ENCODE measurements at regions not wholly inside any gene's neighbourhood (a gene's known extent, or its start where the extent isn't known, plus 50 kb on each side); places are given as distances from the start of the nearest gene placed in this dataset.

DNA sequence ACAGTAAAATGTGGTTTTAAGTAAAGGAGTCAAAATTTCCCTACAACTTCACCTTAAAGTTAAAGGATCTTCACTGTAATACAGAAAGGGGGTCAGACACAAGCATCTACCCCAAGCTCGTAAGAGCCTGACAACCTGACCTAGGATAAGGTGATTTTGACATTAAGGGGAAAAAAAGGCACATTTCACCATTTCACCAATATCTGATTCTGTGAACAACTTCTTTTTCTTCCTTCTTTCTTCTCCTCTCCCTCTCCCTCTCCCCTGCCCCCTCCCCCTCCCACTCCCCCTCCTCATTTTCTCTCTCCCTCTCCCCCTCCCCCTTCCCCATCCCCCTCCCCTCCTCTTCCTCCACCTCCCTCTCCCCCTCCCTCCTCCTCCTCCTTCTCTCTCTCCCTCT is 796.7 kb upstream of the ARGLU1 start:
- no peak for ATAC-seq
- no peak for TF ChIP-seq POU6F1 (CRISPR knock-in tag; IDR thresholded peaks at IDR 0.05; ENCODE audit: borderline replicate concordance, low read depth)
- no peak for TF ChIP-seq ZC3H10 (CRISPR knock-in tag; IDR thresholded peaks at IDR 0.05)
- no peak for TF ChIP-seq ZFP3 (CRISPR knock-in tag; IDR thresholded peaks at IDR 0.05)
- TF ChIP-seq ISL1 (CRISPR knock-in tag; IDR thresholded peaks at IDR 0.05): no peak
- TF ChIP-seq, protein P1, sequence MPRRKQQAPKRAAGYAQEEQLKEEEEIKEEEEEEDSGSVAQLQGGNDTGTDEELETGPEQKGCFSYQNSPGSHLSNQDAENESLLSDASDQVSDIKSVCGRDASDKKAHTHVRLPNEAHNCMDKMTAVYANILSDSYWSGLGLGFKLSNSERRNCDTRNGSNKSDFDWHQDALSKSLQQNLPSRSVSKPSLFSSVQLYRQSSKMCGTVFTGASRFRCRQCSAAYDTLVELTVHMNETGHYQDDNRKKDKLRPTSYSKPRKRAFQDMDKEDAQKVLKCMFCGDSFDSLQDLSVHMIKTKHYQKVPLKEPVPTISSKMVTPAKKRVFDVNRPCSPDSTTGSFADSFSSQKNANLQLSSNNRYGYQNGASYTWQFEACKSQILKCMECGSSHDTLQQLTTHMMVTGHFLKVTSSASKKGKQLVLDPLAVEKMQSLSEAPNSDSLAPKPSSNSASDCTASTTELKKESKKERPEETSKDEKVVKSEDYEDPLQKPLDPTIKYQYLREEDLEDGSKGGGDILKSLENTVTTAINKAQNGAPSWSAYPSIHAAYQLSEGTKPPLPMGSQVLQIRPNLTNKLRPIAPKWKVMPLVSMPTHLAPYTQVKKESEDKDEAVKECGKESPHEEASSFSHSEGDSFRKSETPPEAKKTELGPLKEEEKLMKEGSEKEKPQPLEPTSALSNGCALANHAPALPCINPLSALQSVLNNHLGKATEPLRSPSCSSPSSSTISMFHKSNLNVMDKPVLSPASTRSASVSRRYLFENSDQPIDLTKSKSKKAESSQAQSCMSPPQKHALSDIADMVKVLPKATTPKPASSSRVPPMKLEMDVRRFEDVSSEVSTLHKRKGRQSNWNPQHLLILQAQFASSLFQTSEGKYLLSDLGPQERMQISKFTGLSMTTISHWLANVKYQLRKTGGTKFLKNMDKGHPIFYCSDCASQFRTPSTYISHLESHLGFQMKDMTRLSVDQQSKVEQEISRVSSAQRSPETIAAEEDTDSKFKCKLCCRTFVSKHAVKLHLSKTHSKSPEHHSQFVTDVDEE (CRISPR knock-in tag; IDR thresholded peaks at IDR 0.05): no peak
- TF ChIP-seq, protein P2, sequence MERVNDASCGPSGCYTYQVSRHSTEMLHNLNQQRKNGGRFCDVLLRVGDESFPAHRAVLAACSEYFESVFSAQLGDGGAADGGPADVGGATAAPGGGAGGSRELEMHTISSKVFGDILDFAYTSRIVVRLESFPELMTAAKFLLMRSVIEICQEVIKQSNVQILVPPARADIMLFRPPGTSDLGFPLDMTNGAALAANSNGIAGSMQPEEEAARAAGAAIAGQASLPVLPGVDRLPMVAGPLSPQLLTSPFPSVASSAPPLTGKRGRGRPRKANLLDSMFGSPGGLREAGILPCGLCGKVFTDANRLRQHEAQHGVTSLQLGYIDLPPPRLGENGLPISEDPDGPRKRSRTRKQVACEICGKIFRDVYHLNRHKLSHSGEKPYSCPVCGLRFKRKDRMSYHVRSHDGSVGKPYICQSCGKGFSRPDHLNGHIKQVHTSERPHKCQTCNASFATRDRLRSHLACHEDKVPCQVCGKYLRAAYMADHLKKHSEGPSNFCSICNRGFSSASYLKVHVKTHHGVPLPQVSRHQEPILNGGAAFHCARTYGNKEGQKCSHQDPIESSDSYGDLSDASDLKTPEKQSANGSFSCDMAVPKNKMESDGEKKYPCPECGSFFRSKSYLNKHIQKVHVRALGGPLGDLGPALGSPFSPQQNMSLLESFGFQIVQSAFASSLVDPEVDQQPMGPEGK (CRISPR knock-in tag; IDR thresholded peaks at IDR 0.05; ENCODE audit: borderline replicate concordance): no peak
- TF ChIP-seq, protein P3, sequence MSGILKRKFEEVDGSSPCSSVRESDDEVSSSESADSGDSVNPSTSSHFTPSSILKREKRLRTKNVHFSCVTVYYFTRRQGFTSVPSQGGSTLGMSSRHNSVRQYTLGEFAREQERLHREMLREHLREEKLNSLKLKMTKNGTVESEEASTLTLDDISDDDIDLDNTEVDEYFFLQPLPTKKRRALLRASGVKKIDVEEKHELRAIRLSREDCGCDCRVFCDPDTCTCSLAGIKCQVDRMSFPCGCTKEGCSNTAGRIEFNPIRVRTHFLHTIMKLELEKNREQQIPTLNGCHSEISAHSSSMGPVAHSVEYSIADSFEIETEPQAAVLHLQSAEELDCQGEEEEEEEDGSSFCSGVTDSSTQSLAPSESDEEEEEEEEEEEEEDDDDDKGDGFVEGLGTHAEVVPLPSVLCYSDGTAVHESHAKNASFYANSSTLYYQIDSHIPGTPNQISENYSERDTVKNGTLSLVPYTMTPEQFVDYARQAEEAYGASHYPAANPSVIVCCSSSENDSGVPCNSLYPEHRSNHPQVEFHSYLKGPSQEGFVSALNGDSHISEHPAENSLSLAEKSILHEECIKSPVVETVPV (CRISPR knock-in tag; IDR thresholded peaks at IDR 0.05): no peak

- no peak for ATAC-seq
- no peak for TF ChIP-seq POU6F1 (CRISPR knock-in tag; IDR thresholded peaks at IDR 0.05; ENCODE audit: borderline replicate concordance, low read depth)
- no peak for TF ChIP-seq CREB5 (CRISPR knock-in tag; IDR thresholded peaks at IDR 0.05; ENCODE audit: low read depth)
- no peak for TF ChIP-seq GLIS3 (CRISPR knock-in tag; IDR thresholded peaks at IDR 0.05)
- TF ChIP-seq SNAI2 (CRISPR knock-in tag; IDR thresholded peaks at IDR 0.05): no peak
- no peak for TF ChIP-seq ZFP3 (CRISPR knock-in tag; IDR thresholded peaks at IDR 0.05)
- no peak for TF ChIP-seq PPARA (CRISPR knock-in tag; IDR thresholded peaks at IDR 0.05; ENCODE audit: borderline replicate concordance)
- TF ChIP-seq BACH2 (CRISPR knock-in tag; IDR thresholded peaks at IDR 0.05; ENCODE audit: borderline replicate concordance): no peak
- TF ChIP-seq, protein P1 (CRISPR knock-in tag; IDR thresholded peaks at IDR 0.05): no peak
- TF ChIP-seq OSR1 (CRISPR knock-in tag; IDR thresholded peaks at IDR 0.05): no peak
- TF ChIP-seq TOX (CRISPR knock-in tag; IDR thresholded peaks at IDR 0.05; ENCODE audit: borderline replicate concordance): no peak
- no peak for TF ChIP-seq ZC3H10 (CRISPR knock-in tag; IDR thresholded peaks at IDR 0.05)
- TF ChIP-seq ZNF8 (CRISPR knock-in tag; IDR thresholded peaks at IDR 0.05): no peak
- TF ChIP-seq ZNF70 (CRISPR knock-in tag; IDR thresholded peaks at IDR 0.05): no peak
- TF ChIP-seq ISL1 (CRISPR knock-in tag; IDR thresholded peaks at IDR 0.05): no peak
- no peak for TF ChIP-seq ZNF565 (CRISPR knock-in tag; conservative IDR thresholded peaks at IDR 0.05; ENCODE audit: low read depth)
- TF ChIP-seq ESRRG (CRISPR knock-in tag; IDR thresholded peaks at IDR 0.05): no peak
These were observed 793.7 kb upstream of the ARGLU1 start for GRCh38 chr13:107361666-107362065.
